SH-SY5Y (cell line): ENCODE measurements at regions not wholly inside any gene's neighbourhood (a gene's known extent, or its start where the extent isn't known, plus 50 kb on each side); places are given as distances from the start of the nearest gene placed in this dataset.

Experiments
- GATA2 ChIP-seq: IDR thresholded peaks from 2 replicates; pipeline ENCODE4 v1.6.1; 2011; ENCODE audit warnings: mild to moderate bottlenecking, low read depth, low read length
- GATA3 ChIP-seq: IDR thresholded peaks from 2 replicates; pipeline ENCODE4 v1.6.1; 2011; ENCODE audit warnings: low read depth, mild to moderate bottlenecking, low read length, moderate library complexity

- no peak for TF ChIP-seq GATA3
- no peak for TF ChIP-seq GATA2
Observed at GRCh38 chr21:22842875-22843274, 1844.7 kb downstream of the NCAM2 start.
